HepG2 (cell line): ENCODE measurements at regions not wholly inside any gene's neighbourhood (a gene's known extent, or its start where the extent isn't known, plus 50 kb on each side); places are given as distances from the start of the nearest gene placed in this dataset.
A peak's percentile ranks its signal among the peaks of the same experiment; 100 is the strongest.

Experiments used
- AHDC1 ChIP-seq: sonication (generic); formaldehyde crosslinking; IDR thresholded peaks from 2 replicates; pipeline ENCODE4 v1.5.1; 2020; ENCODE audit warnings: mild to moderate bottlenecking, missing genetic modification reagents, borderline replicate concordance
- FOXA1 ChIP-seq, 2 experiments: fragments of 450-650 bp in 1 of 2; sonication (generic) in 1 of 2; formaldehyde crosslinking in 1 of 2; IDR thresholded peaks; 2 replicates each; pipeline versions ENCODE4 v1.4.0 to v1.6.1; 2016 to 2020; ENCODE audit warnings: missing genetic modification reagents in 1 of 2
- GATA4 ChIP-seq: sonication (generic); IDR thresholded peaks from 2 replicates; pipeline ENCODE4 v1.6.1; 2016; ENCODE audit warnings: antibody characterized with exemption, low read depth, borderline replicate concordance
- GATAD2A ChIP-seq: IDR thresholded peaks from 2 replicates; pipeline ENCODE4 v1.6.1; 2016
- HMG20A ChIP-seq: IDR thresholded peaks from 2 replicates; pipeline ENCODE4 v1.6.1; 2016; ENCODE audit warnings: borderline replicate concordance
- HNF4A ChIP-seq: sonication (generic); formaldehyde crosslinking; IDR thresholded peaks from 2 replicates; pipeline ENCODE4 v1.4.0; 2020; ENCODE audit warnings: missing genetic modification reagents
- HOXA7 ChIP-seq: sonication (generic); formaldehyde crosslinking; IDR thresholded peaks from 2 replicates; pipeline ENCODE4 v1.8.1; 2022; ENCODE audit warnings: mild to moderate bottlenecking, missing genetic modification reagents, moderate library complexity
- IRF2 ChIP-seq: IDR thresholded peaks from 2 replicates; pipeline ENCODE4 v1.6.1; 2018; ENCODE audit warnings: missing genetic modification reagents, missing compliant biosample characterization
- KDM1A ChIP-seq: IDR thresholded peaks from 2 replicates; pipeline ENCODE4 v1.6.1; 2016; ENCODE audit warnings: missing compliant biosample characterization
- MAF1 ChIP-seq: sonication (generic); formaldehyde crosslinking; IDR thresholded peaks from 2 replicates; pipeline ENCODE4 v1.5.0; 2020; ENCODE audit warnings: missing genetic modification reagents, borderline replicate concordance
- NBN ChIP-seq: fragments of 450-650 bp; conservative IDR thresholded peaks from 2 replicates; pipeline ENCODE4 v1.6.1; 2017
- NR2F2 ChIP-seq: IDR thresholded peaks from 2 replicates; pipeline ENCODE4 v1.6.1; 2012; ENCODE audit warnings: low read depth, inconsistent platforms, borderline replicate concordance
- RARA ChIP-seq: IDR thresholded peaks from 2 replicates; pipeline ENCODE4 v1.6.1; 2016; ENCODE audit warnings: missing genetic modification reagents, missing compliant biosample characterization
- RXRA ChIP-seq: sonication (generic); formaldehyde crosslinking; IDR thresholded peaks from 2 replicates; pipeline ENCODE4 v1.5.1; 2020; ENCODE audit warnings: missing genetic modification reagents
- THAP8 ChIP-seq: sonication (generic); formaldehyde crosslinking; IDR thresholded peaks from 2 replicates; pipeline ENCODE4 v1.5.1; 2020; ENCODE audit warnings: missing genetic modification reagents, mild to moderate bottlenecking, borderline replicate concordance
- TOE1 ChIP-seq: sonication (generic); formaldehyde crosslinking; IDR thresholded peaks from 2 replicates; pipeline ENCODE4 v1.4.0; 2020; ENCODE audit warnings: mild to moderate bottlenecking, missing genetic modification reagents
- ZBTB7B ChIP-seq: sonication (generic); formaldehyde crosslinking; IDR thresholded peaks from 2 replicates; pipeline ENCODE4 v1.4.0; 2020; ENCODE audit warnings: missing genetic modification reagents
- ZFP41 ChIP-seq: sonication (generic); formaldehyde crosslinking; IDR thresholded peaks from 2 replicates; pipeline ENCODE4 v1.4.0; 2020; ENCODE audit warnings: mild to moderate bottlenecking, missing genetic modification reagents, borderline replicate concordance
- ZNF75D ChIP-seq: sonication (generic); formaldehyde crosslinking; IDR thresholded peaks from 2 replicates; pipeline ENCODE4 v1.8.1; 2023; ENCODE audit warnings: missing genetic modification reagents, mild to moderate bottlenecking, borderline replicate concordance
- ZNF781 ChIP-seq: sonication (generic); formaldehyde crosslinking; IDR thresholded peaks from 2 replicates; pipeline ENCODE4 v1.5.1; 2020; ENCODE audit warnings: borderline replicate concordance, mild to moderate bottlenecking, missing genetic modification reagents; ENCODE audit errors: not compliant biosample characterization
- ZNF879 ChIP-seq: sonication (generic); formaldehyde crosslinking; IDR thresholded peaks from 2 replicates; pipeline ENCODE4 v1.8.1; 2023; ENCODE audit warnings: missing genetic modification reagents
- TF ChIP-seq, protein P1 (sequence below): sonication (generic); formaldehyde crosslinking; conservative IDR thresholded peaks from 2 replicates; pipeline ENCODE4 v1.4.0; 2020; ENCODE audit warnings: missing genetic modification reagents
- TF ChIP-seq, protein P2 (sequence below): sonication (generic); formaldehyde crosslinking; IDR thresholded peaks from 2 replicates; pipeline ENCODE4 v1.4.0; 2020; ENCODE audit warnings: missing genetic modification reagents

GRCh38 chr5:90337449-90338052 is 72.0 kb downstream of the CETN3 start (continued):
- TF ChIP-seq NBN, result no peak
- no peak for TF ChIP-seq HOXA7 (CRISPR knock-in tag)
- TF ChIP-seq GATA4, result no peak
- no peak for TF ChIP-seq THAP8 (CRISPR knock-in tag)
- peak; percentile 52 for TF ChIP-seq HNF4A (CRISPR knock-in tag)
- no peak for TF ChIP-seq ZFP41 (CRISPR knock-in tag)
- no peak for TF ChIP-seq ZBTB7B (CRISPR knock-in tag)
- TF ChIP-seq RXRA (CRISPR knock-in tag), result no peak
- TF ChIP-seq, protein P1, sequence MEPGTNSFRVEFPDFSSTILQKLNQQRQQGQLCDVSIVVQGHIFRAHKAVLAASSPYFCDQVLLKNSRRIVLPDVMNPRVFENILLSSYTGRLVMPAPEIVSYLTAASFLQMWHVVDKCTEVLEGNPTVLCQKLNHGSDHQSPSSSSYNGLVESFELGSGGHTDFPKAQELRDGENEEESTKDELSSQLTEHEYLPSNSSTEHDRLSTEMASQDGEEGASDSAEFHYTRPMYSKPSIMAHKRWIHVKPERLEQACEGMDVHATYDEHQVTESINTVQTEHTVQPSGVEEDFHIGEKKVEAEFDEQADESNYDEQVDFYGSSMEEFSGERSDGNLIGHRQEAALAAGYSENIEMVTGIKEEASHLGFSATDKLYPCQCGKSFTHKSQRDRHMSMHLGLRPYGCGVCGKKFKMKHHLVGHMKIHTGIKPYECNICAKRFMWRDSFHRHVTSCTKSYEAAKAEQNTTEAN, result no peak
- TF ChIP-seq MAF1 (CRISPR knock-in tag), result no peak
- TF ChIP-seq, protein P2, sequence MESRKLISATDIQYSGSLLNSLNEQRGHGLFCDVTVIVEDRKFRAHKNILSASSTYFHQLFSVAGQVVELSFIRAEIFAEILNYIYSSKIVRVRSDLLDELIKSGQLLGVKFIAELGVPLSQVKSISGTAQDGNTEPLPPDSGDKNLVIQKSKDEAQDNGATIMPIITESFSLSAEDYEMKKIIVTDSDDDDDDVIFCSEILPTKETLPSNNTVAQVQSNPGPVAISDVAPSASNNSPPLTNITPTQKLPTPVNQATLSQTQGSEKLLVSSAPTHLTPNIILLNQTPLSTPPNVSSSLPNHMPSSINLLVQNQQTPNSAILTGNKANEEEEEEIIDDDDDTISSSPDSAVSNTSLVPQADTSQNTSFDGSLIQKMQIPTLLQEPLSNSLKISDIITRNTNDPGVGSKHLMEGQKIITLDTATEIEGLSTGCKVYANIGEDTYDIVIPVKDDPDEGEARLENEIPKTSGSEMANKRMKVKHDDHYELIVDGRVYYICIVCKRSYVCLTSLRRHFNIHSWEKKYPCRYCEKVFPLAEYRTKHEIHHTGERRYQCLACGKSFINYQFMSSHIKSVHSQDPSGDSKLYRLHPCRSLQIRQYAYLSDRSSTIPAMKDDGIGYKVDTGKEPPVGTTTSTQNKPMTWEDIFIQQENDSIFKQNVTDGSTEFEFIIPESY (CRISPR knock-in tag), result no peak
- peak; percentile 42; the same call in 1 of the 2 replicates for TF ChIP-seq RARA (CRISPR knock-in tag)
- no peak for TF ChIP-seq TOE1 (CRISPR knock-in tag)
- TF ChIP-seq NR2F2, result peak; percentile 78
- no peak for TF ChIP-seq ZNF879
- 0 out of 2 replicates have a peak, but pooled peaks have one; percentile 21 for TF ChIP-seq IRF2 (CRISPR knock-in tag)
- peak; percentile 75 for TF ChIP-seq HMG20A
- no peak for TF ChIP-seq KDM1A (CRISPR knock-in tag)
- TF ChIP-seq ZNF781, result no peak
- TF ChIP-seq AHDC1 (CRISPR knock-in tag), result peak; percentile 71; the same call in 1 of the 2 replicates
- peak; percentile 46; the same call in 1 of the 2 replicates for TF ChIP-seq GATAD2A (CRISPR knock-in tag)
- no peak for TF ChIP-seq FOXA1 (IDR thresholded peaks at IDR 0.05)
- TF ChIP-seq FOXA1 (CRISPR knock-in tag; IDR thresholded peaks at IDR 0.05), result peak; percentile 63; the same call in 1 of the 2 replicates
- TF ChIP-seq ZNF75D, result no peak
